ENCODE measurements at regions not wholly inside any gene's neighbourhood (a gene's known extent, or its start where the extent isn't known, plus 50 kb on each side); places are given as distances from the start of the nearest gene placed in this dataset.

GRCh38 chr4:26001413-26001812 is 87.4 kb downstream of the SMIM20 start:
- Histone ChIP-seq H2AFZ (no peak overlapping the region), H3K9me3 (ENCODE audit: insufficient read depth, low read depth) (no peaks in the 10 kb centered on the region), H3K79me2 (ENCODE audit: low read depth) (no peaks in the 10 kb centered on the region), H3K27me3 (ENCODE audit: insufficient read depth, low read depth) (no peaks in the 10 kb centered on the region), H3K27ac (no peak overlapping the region), H3K4me1 (replicated peaks; ENCODE audit: insufficient read depth) (no peaks in the 10 kb centered on the region), H3K9me2 (ENCODE audit: insufficient read depth) (no peaks in the 10 kb centered on the region), H3F3A (ENCODE audit: insufficient read depth, low read depth) (no peaks in the 10 kb centered on the region), H4K20me1 (ENCODE audit: insufficient read depth) (no peaks in the 10 kb centered on the region), H3K4me2 (no peak overlapping the region), H3K36me3 (ENCODE audit: low read depth) (no peaks in the 10 kb centered on the region), H3K4me3 (no peak overlapping the region)
- intact Hi-C loops (cut with micrococcal nuclease; ENCODE audit: unreplicated experiment), result no loop called here
- CTCF ChIA-PET, result no interaction called here
- BruUV-seq (replicated peaks), result no TSS peak
- no peak for TF ChIP-seq EZH2 (IDR thresholded peaks at IDR 0.05; ENCODE audit: low read depth)
- TF ChIP-seq, protein P1, sequence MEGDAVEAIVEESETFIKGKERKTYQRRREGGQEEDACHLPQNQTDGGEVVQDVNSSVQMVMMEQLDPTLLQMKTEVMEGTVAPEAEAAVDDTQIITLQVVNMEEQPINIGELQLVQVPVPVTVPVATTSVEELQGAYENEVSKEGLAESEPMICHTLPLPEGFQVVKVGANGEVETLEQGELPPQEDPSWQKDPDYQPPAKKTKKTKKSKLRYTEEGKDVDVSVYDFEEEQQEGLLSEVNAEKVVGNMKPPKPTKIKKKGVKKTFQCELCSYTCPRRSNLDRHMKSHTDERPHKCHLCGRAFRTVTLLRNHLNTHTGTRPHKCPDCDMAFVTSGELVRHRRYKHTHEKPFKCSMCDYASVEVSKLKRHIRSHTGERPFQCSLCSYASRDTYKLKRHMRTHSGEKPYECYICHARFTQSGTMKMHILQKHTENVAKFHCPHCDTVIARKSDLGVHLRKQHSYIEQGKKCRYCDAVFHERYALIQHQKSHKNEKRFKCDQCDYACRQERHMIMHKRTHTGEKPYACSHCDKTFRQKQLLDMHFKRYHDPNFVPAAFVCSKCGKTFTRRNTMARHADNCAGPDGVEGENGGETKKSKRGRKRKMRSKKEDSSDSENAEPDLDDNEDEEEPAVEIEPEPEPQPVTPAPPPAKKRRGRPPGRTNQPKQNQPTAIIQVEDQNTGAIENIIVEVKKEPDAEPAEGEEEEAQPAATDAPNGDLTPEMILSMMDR (conservative IDR thresholded peaks at IDR 0.05), result no peak
- POLR2A ChIA-PET (ENCODE audit: unreplicated experiment), result interaction anchor here (0.5 kb wide), 1 partner anchor 136 kb away, joined by 6 read pairs; no protein-coding TSS in a partner anchor
- DNase-seq, result no peak

DNA sequence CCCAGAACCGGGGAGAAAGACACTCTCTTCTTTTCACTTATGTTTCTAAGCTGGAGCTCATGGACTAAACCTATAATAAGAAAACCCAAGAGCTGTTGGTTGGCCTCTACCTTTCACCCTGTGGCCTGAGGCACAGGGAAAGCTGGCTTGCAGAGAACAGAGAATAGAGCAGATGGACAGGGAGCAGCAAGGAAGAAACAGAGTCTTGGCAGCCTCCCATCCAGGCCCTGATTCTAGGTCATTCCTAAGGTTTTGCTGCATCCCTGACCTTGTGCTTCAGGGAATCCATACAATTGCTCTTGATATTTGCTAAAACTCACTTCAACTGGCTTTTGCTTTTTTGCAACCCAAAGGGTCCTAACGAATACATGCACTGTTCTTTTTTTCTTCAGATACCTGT is 87.8 kb downstream of the SMIM20 start:
- ChIA-PET CTCF (interaction anchor here (0.6 kb wide), 1 partner anchor 10 kb away, joined by 4 read pairs; no protein-coding TSS in a partner anchor), POLR2A (ENCODE audit: unreplicated experiment) (interaction anchor here (0.5 kb wide), 1 partner anchor 136 kb away, joined by 6 read pairs; no protein-coding TSS in a partner anchor)
- no peaks in the 10 kb centered on the region for H3K36me3 ChIP-seq (ENCODE audit: low read depth)
- H4K20me1 ChIP-seq (ENCODE audit: insufficient read depth), result no peaks in the 10 kb centered on the region
- no peaks in the 10 kb centered on the region for H3K79me2 ChIP-seq (ENCODE audit: low read depth)
- no peak overlapping the region for H3K4me3 ChIP-seq
- no peaks in the 10 kb centered on the region for H3F3A ChIP-seq (ENCODE audit: insufficient read depth, low read depth)
- H3K4me2 ChIP-seq, result no peak overlapping the region
- no peak for TF ChIP-seq EZH2 (IDR thresholded peaks at IDR 0.05; ENCODE audit: low read depth)
- TF ChIP-seq, protein P1 (conservative IDR thresholded peaks at IDR 0.05), result no peak
- H3K4me1 ChIP-seq (replicated peaks; ENCODE audit: insufficient read depth), result no peaks in the 10 kb centered on the region
- H3K27ac ChIP-seq, result no peak overlapping the region
- DNase-seq, result no peak
- H3K27me3 ChIP-seq (ENCODE audit: insufficient read depth, low read depth), result no peaks in the 10 kb centered on the region
- intact Hi-C loops (cut with micrococcal nuclease; ENCODE audit: unreplicated experiment), result no loop called here
- H3K9me2 ChIP-seq (ENCODE audit: insufficient read depth), result no peaks in the 10 kb centered on the region
- no TSS peak for BruUV-seq (replicated peaks)
- H2AFZ ChIP-seq, result no peak overlapping the region
- no peaks in the 10 kb centered on the region for H3K9me3 ChIP-seq (ENCODE audit: insufficient read depth, low read depth)

- H3K27me3 ChIP-seq (ENCODE audit: insufficient read depth, low read depth), result no peaks in the 10 kb centered on the region
- no peaks in the 10 kb centered on the region for H3K9me3 ChIP-seq (ENCODE audit: insufficient read depth, low read depth)
- CTCF ChIA-PET, result no interaction called here
- H4K20me1 ChIP-seq (ENCODE audit: insufficient read depth), result no peaks in the 10 kb centered on the region
- BruUV-seq (replicated peaks), result no TSS peak
- H3F3A ChIP-seq (ENCODE audit: insufficient read depth, low read depth), result no peaks in the 10 kb centered on the region
- no peaks in the 10 kb centered on the region for H3K79me2 ChIP-seq (ENCODE audit: low read depth)
- no peak overlapping the region for H3K4me2 ChIP-seq
- no peak for TF ChIP-seq EZH2 (IDR thresholded peaks at IDR 0.05; ENCODE audit: low read depth)
- TF ChIP-seq, protein P1 (conservative IDR thresholded peaks at IDR 0.05), result no peak
- no peak for DNase-seq
- intact Hi-C loops (cut with micrococcal nuclease; ENCODE audit: unreplicated experiment), result no loop called here
- no peak overlapping the region for H2AFZ ChIP-seq
- H3K36me3 ChIP-seq (ENCODE audit: low read depth), result no peaks in the 10 kb centered on the region
- no peaks in the 10 kb centered on the region for H3K9me2 ChIP-seq (ENCODE audit: insufficient read depth)
- no peak overlapping the region for H3K4me3 ChIP-seq
- POLR2A ChIA-PET (ENCODE audit: unreplicated experiment), result no interaction called here
- no peak overlapping the region for H3K27ac ChIP-seq
- no peaks in the 10 kb centered on the region for H3K4me1 ChIP-seq (replicated peaks; ENCODE audit: insufficient read depth)
Observed at GRCh38 chr4:26003056-26003455, 89.0 kb downstream of the SMIM20 start.

All from PC-9 (cell line).